Astrocyte (in vitro differentiated cells and primary cell): ENCODE measurements at regions not wholly inside any gene's neighbourhood (a gene's known extent, or its start where the extent isn't known, plus 50 kb on each side); places are given as distances from the start of the nearest gene placed in this dataset.
"Not testable (repeated sequence)": the region's sequence is repeated elsewhere in the genome, so short reads cannot be mapped to it uniquely, and the experiment has no call there.

Experiments
- DNase-seq: peaks from one replicate; pipeline ENCODE4 v3.0.0-alpha.2; 2010; ENCODE audit warnings: low read depth
- FAIRE-seq: peaks from 2 replicates; lab custom pipeline; 2011; peaks lifted over from hg19 to GRCh38; lab: Jason Lieb, UNC
- H2AFZ ChIP-seq: 2 replicates; pipeline ENCODE4 v1.6.0; 2012; ENCODE audit warnings: low read depth, low read length, inconsistent platforms
- H3K27ac ChIP-seq: 2 replicates; pipeline ENCODE4 v1.5.1; 2011; ENCODE audit warnings: low read depth, low read length, inconsistent platforms
- H3K27me3 ChIP-seq: 2 replicates; pipeline ENCODE4 v1.6.0; 2011; ENCODE audit warnings: low read length, inconsistent platforms; ENCODE audit not compliant: insufficient read depth
- H3K36me3 ChIP-seq: 2 replicates; pipeline ENCODE4 v1.5.1; 2011; ENCODE audit warnings: low read length, inconsistent platforms; ENCODE audit not compliant: insufficient read depth
- H3K4me1 ChIP-seq: 2 replicates; pipeline ENCODE4 v1.5.1; 2011; ENCODE audit warnings: low read length, inconsistent platforms; ENCODE audit not compliant: insufficient read depth
- H3K4me2 ChIP-seq: 2 replicates; pipeline ENCODE4 v1.6.0; 2012; ENCODE audit warnings: low read length, inconsistent platforms
- H3K4me3 ChIP-seq: 2 replicates; pipeline ENCODE4 v1.5.1; 2011; ENCODE audit warnings: low read depth, mild to moderate bottlenecking, low read length, inconsistent platforms; ENCODE audit not compliant: insufficient read depth
- H3K79me2 ChIP-seq: 2 replicates; pipeline ENCODE4 v1.6.0; 2012; ENCODE audit warnings: mild to moderate bottlenecking, low read length, inconsistent platforms; ENCODE audit not compliant: insufficient read depth
- H3K9ac ChIP-seq: 2 replicates; pipeline ENCODE4 v1.6.0; 2012; ENCODE audit warnings: mild to moderate bottlenecking, low read length, inconsistent platforms
- H3K9me3 ChIP-seq: 2 replicates; pipeline ENCODE4 v1.5.1; 2012; ENCODE audit warnings: low read depth, mild to moderate bottlenecking, low read length, inconsistent platforms; ENCODE audit not compliant: insufficient read depth
- H4K20me1 ChIP-seq: 2 replicates; pipeline ENCODE4 v1.6.0; 2012; ENCODE audit warnings: low read length, inconsistent platforms; ENCODE audit not compliant: insufficient read depth
- H3K27ac Mint-ChIP-seq: one replicate; pipeline ENCODE4 v1.8.0; 2021; ENCODE audit warnings: mild to moderate bottlenecking, mixed read lengths; ENCODE audit not compliant: unreplicated experiment
- H3K27me3 Mint-ChIP-seq: one replicate; pipeline ENCODE4 v1.8.0; 2021; ENCODE audit warnings: low read depth, mixed read lengths; ENCODE audit not compliant: unreplicated experiment
- H3K36me3 Mint-ChIP-seq: one replicate; pipeline ENCODE4 v1.8.0; 2021; ENCODE audit warnings: low read depth, mixed read lengths; ENCODE audit not compliant: unreplicated experiment
- H3K4me1 Mint-ChIP-seq: one replicate; pipeline ENCODE4 v1.8.0; 2021; ENCODE audit warnings: low read depth, mixed read lengths; ENCODE audit not compliant: unreplicated experiment
- H3K4me3 Mint-ChIP-seq: one replicate; pipeline ENCODE4 v1.8.0; 2021; ENCODE audit warnings: mild to moderate bottlenecking, moderate library complexity, mixed read lengths; ENCODE audit not compliant: unreplicated experiment
- H3K9me3 Mint-ChIP-seq: one replicate; pipeline ENCODE4 v1.8.0; 2021; ENCODE audit warnings: mild to moderate bottlenecking, mixed read lengths; ENCODE audit not compliant: unreplicated experiment
- CTCF ChIP-seq: IDR thresholded peaks from 2 replicates; pipeline ENCODE4 v1.5.1; 2011; ENCODE audit warnings: low read depth, mild to moderate bottlenecking, inconsistent platforms, low read length, moderate library complexity; ENCODE audit not compliant: insufficient read depth
- EZH2 ChIP-seq: IDR thresholded peaks from 2 replicates; pipeline ENCODE4 v1.6.1; 2012; ENCODE audit warnings: mild to moderate bottlenecking, low read length, inconsistent platforms; ENCODE audit not compliant: insufficient read depth

GRCh38 chrY:7358103-7358752, 446.7 kb upstream of the AMELY start:
- no peak overlapping the region for H3K27ac Mint-ChIP-seq
- DNase-seq (no peak), FAIRE-seq (no peak)
- Histone ChIP-seq H3K4me1 (no peaks in the 10 kb centered on the region), H3K4me2 (no peak overlapping the region), H3K79me2 (no peaks in the 10 kb centered on the region), H3K27me3 (no peaks in the 10 kb centered on the region), H3K27ac (no peak overlapping the region), H3K4me3 (no peak overlapping the region), H2AFZ (no peak overlapping the region), H3K9ac (no peak overlapping the region), H3K9me3 (no peaks in the 10 kb centered on the region), H3K36me3 (peaks cover 11% of the 10 kb centered on the region), H4K20me1 (no peaks in the 10 kb centered on the region)
- no peaks in the 10 kb centered on the region for H3K9me3 Mint-ChIP-seq
- H3K36me3 Mint-ChIP-seq, result peaks cover 8% of the 10 kb centered on the region
- no peak overlapping the region for H3K4me3 Mint-ChIP-seq
- no peaks in the 10 kb centered on the region for H3K27me3 Mint-ChIP-seq
- H3K4me1 Mint-ChIP-seq, result no peaks in the 10 kb centered on the region
- TF ChIP-seq CTCF (no peak), EZH2 (no peak)

DNA sequence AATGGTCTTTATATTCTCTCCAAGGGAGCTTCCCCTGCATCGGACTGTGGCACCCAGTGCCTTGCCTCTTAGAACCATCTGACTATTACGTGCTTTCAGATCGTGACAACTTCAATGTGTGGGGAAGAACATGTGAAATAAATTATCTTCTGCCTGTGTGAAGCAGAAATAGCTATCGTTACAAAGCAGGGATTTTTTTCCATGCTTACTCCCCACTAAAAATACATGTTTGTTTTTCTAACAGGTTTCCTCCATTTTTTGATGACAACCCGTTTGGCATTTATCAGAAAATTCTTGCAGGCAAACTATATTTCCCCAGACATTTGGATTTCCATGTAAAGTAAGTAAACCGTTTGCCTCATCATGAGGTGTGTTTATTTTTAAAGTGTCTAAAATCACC, 444.3 kb upstream of the AMELY start:
- H3K27ac ChIP-seq, H3K4me2 ChIP-seq, H3K79me2 ChIP-seq, H3K9me3 Mint-ChIP-seq, H3K4me1 Mint-ChIP-seq, H3K4me3 ChIP-seq, H3K36me3 Mint-ChIP-seq, H3K9ac ChIP-seq, FAIRE-seq, H3K27ac Mint-ChIP-seq, H3K4me1 ChIP-seq, H3K27me3 ChIP-seq, DNase-seq, H2AFZ ChIP-seq, H3K4me3 Mint-ChIP-seq, H3K27me3 Mint-ChIP-seq, H4K20me1 ChIP-seq, H3K9me3 ChIP-seq: not testable (repeated sequence)
- H3K36me3 ChIP-seq, result peaks cover 11% of the 10 kb centered on the region

- no peak for DNase-seq
- no peak overlapping the region for H3K27ac Mint-ChIP-seq
- H2AFZ ChIP-seq, result no peak overlapping the region
- H3K4me3 ChIP-seq, result no peak overlapping the region
- FAIRE-seq, result no peak
- TF ChIP-seq CTCF (peak; percentile 46), EZH2 (no peak)
- H3K27me3 Mint-ChIP-seq, result no peaks in the 10 kb centered on the region
- H3K9ac ChIP-seq, result peak overlapping the region; percentile 27
- no peaks in the 10 kb centered on the region for H3K36me3 Mint-ChIP-seq
- peaks cover 2% of the 10 kb centered on the region for H3K36me3 ChIP-seq
- peak overlapping the region; percentile 53 for H3K27ac ChIP-seq
- H3K4me3 Mint-ChIP-seq, result no peak overlapping the region
- H3K9me3 ChIP-seq, result no peaks in the 10 kb centered on the region
- H3K4me1 ChIP-seq, result peaks cover 6% of the 10 kb centered on the region
- H3K27me3 ChIP-seq, result no peaks in the 10 kb centered on the region
- H3K79me2 ChIP-seq, result no peaks in the 10 kb centered on the region
- H3K9me3 Mint-ChIP-seq, result no peaks in the 10 kb centered on the region
- no peak overlapping the region for H3K4me2 ChIP-seq
- H3K4me1 Mint-ChIP-seq, result no peaks in the 10 kb centered on the region
- H4K20me1 ChIP-seq, result no peaks in the 10 kb centered on the region
These were observed 433.1 kb upstream of the AMELY start for GRCh38 chrY:7344661-7345060.
